GM18519 (cell line): ENCODE measurements at regions not wholly inside any gene's neighbourhood (a gene's known extent, or its start where the extent isn't known, plus 50 kb on each side); places are given as distances from the start of the nearest gene placed in this dataset.

ENCODE experiments used
- ATAC-seq: cut with Tn5 transposase; IDR thresholded peaks from one replicate; pipeline ENCODE4 v1.9.1; 2021; ENCODE audit warnings: mild to moderate bottlenecking, moderate library complexity; ENCODE audit not compliant: unreplicated experiment, low FRiP score

- ATAC-seq = no peak
Observed at GRCh38 chr21:20522611-20523010, 475.6 kb upstream of the NCAM2 start.

- no peak for ATAC-seq
Observed at GRCh38 chr21:20523191-20523590, 475.0 kb upstream of the NCAM2 start.

GRCh38 chr21:20527731-20528460 is 470.3 kb upstream of the NCAM2 start:
- no peak for ATAC-seq

GRCh38 chr21:20537130-20537529 is 461.1 kb upstream of the NCAM2 start:
- no peak for ATAC-seq

GRCh38 chr21:20538039-20538658 is 460.1 kb upstream of the NCAM2 start:
- no peak for ATAC-seq

GRCh38 chr21:20545454-20545853 is 452.8 kb upstream of the NCAM2 start:
- no peak for ATAC-seq

- no peak for ATAC-seq
Observed at GRCh38 chr21:20551939-20552338, 446.3 kb upstream of the NCAM2 start.

GRCh38 chr21:20554785-20555184 is 443.4 kb upstream of the NCAM2 start:
- ATAC-seq = no peak

- ATAC-seq = no peak
Observed at GRCh38 chr21:20570824-20571232, 427.4 kb upstream of the NCAM2 start.

GRCh38 chr21:20572582-20572981 is 425.6 kb upstream of the NCAM2 start:
- no peak for ATAC-seq

- no peak for ATAC-seq
Observed at GRCh38 chr21:20581361-20581760, 416.8 kb upstream of the NCAM2 start.

GRCh38 chr21:20591284-20591683 is 406.9 kb upstream of the NCAM2 start:
- no peak for ATAC-seq

- no peak for ATAC-seq
Observed at GRCh38 chr21:20592463-20592862, 405.7 kb upstream of the NCAM2 start.

GRCh38 chr21:20603236-20603635 is 395.0 kb upstream of the NCAM2 start:
- no peak for ATAC-seq

- ATAC-seq = no peak
Observed at GRCh38 chr21:20611008-20611407, 387.2 kb upstream of the NCAM2 start.

- no peak for ATAC-seq
Observed at GRCh38 chr21:20613654-20614053, 384.6 kb upstream of the NCAM2 start.

GRCh38 chr21:20617130-20617529 is 381.1 kb upstream of the NCAM2 start:
- ATAC-seq = no peak

- no peak for ATAC-seq
Observed at GRCh38 chr21:20618878-20619277, 379.3 kb upstream of the NCAM2 start.

- ATAC-seq = no peak
Observed at GRCh38 chr21:20627594-20627993, 370.6 kb upstream of the NCAM2 start.

GRCh38 chr21:20631633-20632032 is 366.6 kb upstream of the NCAM2 start:
- ATAC-seq = no peak

GRCh38 chr21:20639026-20639425 is 359.2 kb upstream of the NCAM2 start:
- ATAC-seq = no peak

- ATAC-seq = no peak
Observed at GRCh38 chr21:20641241-20641640, 357.0 kb upstream of the NCAM2 start.
